IMR-90 (cell line): ENCODE measurements at regions not wholly inside any gene's neighbourhood (a gene's known extent, or its start where the extent isn't known, plus 50 kb on each side); places are given as distances from the start of the nearest gene placed in this dataset.
A peak's percentile ranks its signal among the peaks of the same experiment; 100 is the strongest.

Source experiments
- ATAC-seq: fragments of 200-7000 bp; cut with Tn5 transposase; 2 replicates; pipeline ENCODE4 v1.9.1; 2020; ENCODE audit warnings: low read depth, mild to moderate bottlenecking, moderate library complexity
- BruUV-seq: library from RNA; stranded (reverse); fragments of 400-500 nt; replicated peaks from 2 replicates; lab custom pipeline; 2021; lab: Mats Ljungman, UMichigan
- CTCF ChIA-PET: fragments of 300-600 bp; formaldehyde crosslinking; extraction: SDS; loops from one replicate; lab custom pipeline; 2021; ENCODE audit warnings: antibody characterized with exemption; lab: Yijun Ruan, JAX
- POLR2A ChIA-PET: fragments of 300-600 bp; sonication (Branson Sonifier 250); formaldehyde crosslinking; loops from one replicate; lab custom pipeline; 2022; ENCODE audit warnings: antibody characterized with exemption; ENCODE audit not compliant: unreplicated experiment; lab: Charles Lee
- DNase-seq: peaks from one replicate; pipeline ENCODE4 v3.0.0; 2013
- H2AFZ ChIP-seq: replicated peaks from 2 replicates; pipeline ENCODE3; 2013; ENCODE audit warnings: low read length, mild to moderate bottlenecking; ENCODE audit not compliant: poor library complexity
- H2AK5ac ChIP-seq: 2 replicates; pipeline ENCODE4 v1.6.1; 2013; ENCODE audit warnings: low read depth, low read length, inconsistent platforms
- H2AK9ac ChIP-seq: replicated peaks from 2 replicates; pipeline ENCODE3; 2013; ENCODE audit warnings: mild to moderate bottlenecking, low read depth, low read length, moderate library complexity; ENCODE audit not compliant: poor library complexity
- H2BK120ac ChIP-seq: 2 replicates; pipeline ENCODE4 v1.6.1; 2013; ENCODE audit warnings: low read depth, low read length, inconsistent platforms
- H2BK15ac ChIP-seq: 3 replicates; pipeline ENCODE4 v1.6.1; 2013; ENCODE audit warnings: low read depth, low read length, inconsistent platforms
- H2BK20ac ChIP-seq: 2 replicates; pipeline ENCODE4 v1.6.1; 2013; ENCODE audit warnings: low read depth, mild to moderate bottlenecking, inconsistent platforms, low read length, moderate library complexity
- H2BK5ac ChIP-seq: 2 replicates; pipeline ENCODE4 v1.6.1; 2013; ENCODE audit warnings: mild to moderate bottlenecking, low read depth, low read length, inconsistent platforms; ENCODE audit not compliant: poor library complexity, severe bottlenecking
- H3K14ac ChIP-seq: replicated peaks from 2 replicates; pipeline ENCODE4 v1.6.1; 2013; ENCODE audit warnings: low read depth, low read length, inconsistent platforms
- H3K18ac ChIP-seq: 2 replicates; pipeline ENCODE4 v1.6.1; 2013; ENCODE audit warnings: low read depth, low read length, control low read depth
- H3K23ac ChIP-seq: 2 replicates; pipeline ENCODE4 v1.6.1; 2013; ENCODE audit warnings: low read depth, low read length, inconsistent platforms
- H3K27ac ChIP-seq: 2 replicates; pipeline ENCODE4 v1.5.1; 2013; ENCODE audit warnings: mild to moderate bottlenecking, control low read depth, low read length; ENCODE audit not compliant: insufficient read depth
- H3K27me3 ChIP-seq: 2 replicates; pipeline ENCODE4 v1.6.1; 2013; ENCODE audit warnings: low read length; ENCODE audit not compliant: control insufficient read depth, insufficient read depth
- H3K36me3 ChIP-seq: 2 replicates; pipeline ENCODE4 v1.6.1; 2013; ENCODE audit warnings: low read length, mixed read lengths; ENCODE audit not compliant: control insufficient read depth, insufficient read depth
- H3K4ac ChIP-seq: 2 replicates; pipeline ENCODE4 v1.6.1; 2013; ENCODE audit warnings: low read depth, low read length, inconsistent platforms
- H3K4me1 ChIP-seq: 2 replicates; pipeline ENCODE4 v1.6.1; 2013; ENCODE audit warnings: low read length, mixed read lengths; ENCODE audit not compliant: control insufficient read depth, insufficient read depth
- H3K4me2 ChIP-seq: 2 replicates; pipeline ENCODE4 v1.6.1; 2013; ENCODE audit warnings: low read depth, mild to moderate bottlenecking, control low read depth, low read length, moderate library complexity
- H3K4me3 ChIP-seq: 2 replicates; pipeline ENCODE4 v1.5.1; 2013; ENCODE audit warnings: low read depth, mild to moderate bottlenecking, control low read depth, low read length, moderate library complexity; ENCODE audit not compliant: insufficient read depth
- H3K56ac ChIP-seq: 2 replicates; pipeline ENCODE4 v1.6.1; 2013; ENCODE audit warnings: low read length, inconsistent platforms; ENCODE audit not compliant: insufficient read depth; ENCODE audit errors: extremely low read depth
- H3K79me1 ChIP-seq, 2 experiments: 2 replicates each; pipeline ENCODE4 v1.6.1; 2013; ENCODE audit warnings: low read length in 2 of 2, inconsistent platforms in 1 of 2, low read depth in 1 of 2
- H3K9ac ChIP-seq: 2 replicates; pipeline ENCODE4 v1.6.1; 2013; ENCODE audit warnings: low read depth, low read length, control low read depth
- H3K9me1 ChIP-seq: 2 replicates; pipeline ENCODE4 v1.6.1; 2013; ENCODE audit warnings: low read length, inconsistent platforms; ENCODE audit not compliant: insufficient read depth
- H3K9me3 ChIP-seq: 2 replicates; pipeline ENCODE4 v1.6.1; 2013; ENCODE audit warnings: low read length; ENCODE audit not compliant: control insufficient read depth, insufficient read depth
- H4K20me1 ChIP-seq: 2 replicates; pipeline ENCODE4 v1.6.1; 2013; ENCODE audit warnings: low read length, inconsistent platforms; ENCODE audit not compliant: insufficient read depth
- H4K5ac ChIP-seq: 2 replicates; pipeline ENCODE4 v1.6.1; 2013; ENCODE audit warnings: mild to moderate bottlenecking, low read depth, low read length, control low read depth
- H4K8ac ChIP-seq, 2 experiments: 2 replicates each; pipeline ENCODE4 v1.6.1; 2013; ENCODE audit warnings: low read depth in 2 of 2, low read length in 2 of 2, control low read depth in 1 of 2, inconsistent platforms in 1 of 2
- H4K91ac ChIP-seq: 2 replicates; pipeline ENCODE4 v1.6.1; 2013; ENCODE audit warnings: low read depth, low read length, inconsistent platforms; ENCODE audit not compliant: insufficient read depth
- CTCF ChIP-seq: conservative IDR thresholded peaks from 2 replicates; pipeline ENCODE4 v1.5.1; 2012; ENCODE audit warnings: mild to moderate bottlenecking, low read depth, low read length, improper control_type of control experiment
- RAD21 ChIP-seq: IDR thresholded peaks from 2 replicates; pipeline ENCODE4 v1.6.1; 2012; ENCODE audit warnings: low read length, improper control_type of control experiment
- WGBS, 2 experiments: methylation state at CpG; one replicate each; pipeline versions ENCODE4 v1.1.5 to v1.1.7; 2013; ENCODE audit warnings: missing lambda C conversion rate in 2 of 2; ENCODE audit not compliant: insufficient read length in 1 of 2; ENCODE audit errors: extremely low coverage in 2 of 2; 5-methylcytosine and 5-hydroxymethylcytosine counted together
- dilution Hi-C: fragments of 300-500 bp; cut with HindIII; formaldehyde crosslinking; loops from one replicate; pipeline ENCODE4 v1.14.3; 2018; ENCODE audit warnings: low sequenced_read_pairs; ENCODE audit not compliant: unreplicated experiment
- in situ Hi-C: fragments of 300-500 bp; cut with MboI; formaldehyde crosslinking; loops from 3 replicates; pipeline ENCODE4 v1.14.3; 2019; ENCODE audit warnings: low sequenced_read_pairs, inconsistent platforms, mixed read lengths
- intact Hi-C: fragments of 100-400 bp; cut with micrococcal nuclease; formaldehyde crosslinking; loops from 2 replicates; pipeline ENCODE4 v1.10.0; 2022

GRCh38 chr7:155371884-155372781 is 74.5 kb downstream of the INSIG1 start:
- ATAC-seq (no peak; the same call in 1 of the 2 replicates), DNase-seq (no peak)
- Histone ChIP-seq H3K9me1 (no peaks in the 10 kb centered on the region), H3K27ac (no peak overlapping the region), H3K14ac (no peak overlapping the region), H2BK20ac (no peak overlapping the region), H4K91ac (no peak overlapping the region), H4K8ac (no peak overlapping the region), H3K27me3 (peaks cover 65% of the 10 kb centered on the region), H3K18ac (no peak overlapping the region), H3K23ac (no peak overlapping the region), H3K4me3 (no peak overlapping the region), H2AFZ (no peak overlapping the region), H2BK5ac (no peak overlapping the region), H2BK15ac (no peak overlapping the region), H3K36me3 (no peaks in the 10 kb centered on the region), H3K4me1 (peaks cover 2% of the 10 kb centered on the region; the same call in 1 of the 2 replicates), H3K9ac (no peak overlapping the region), H2AK5ac (no peak overlapping the region), H2AK9ac (no peak overlapping the region), H4K20me1 (no peaks in the 10 kb centered on the region; the same call in 1 of the 2 replicates), H2BK120ac (no peak overlapping the region), H3K4me2 (no peak overlapping the region; the same call in 1 of the 2 replicates), H3K4ac (no peak overlapping the region), H3K79me1 (no peaks in the 10 kb centered on the region), H3K56ac (no peak overlapping the region), H3K9me3 (peaks cover 8% of the 10 kb centered on the region; the same call in 1 of the 2 replicates), H4K5ac (no peak overlapping the region)
- ChIA-PET CTCF (interaction anchor here (0.6 to 1.6 kb wide), 2 partner anchors 27 to 94 kb away, joined by 3 read pairs; no protein-coding TSS in a partner anchor), POLR2A (no interaction called here)
- WGBS, 2 experiments: 2% methylated on average over 24 of the region's 82 CpGs; no CpG with 5 or more reads in 1 of the 2 experiments
- intact Hi-C loops: loop anchor here (10.0 kb wide), 2 partner anchors 83 to 367 kb away; partner anchors contain the start of genes EN2 and PAXIP1
- no TSS peak for BruUV-seq
- TF ChIP-seq RAD21 (no peak), CTCF (peak; percentile 29; the same call in 1 of the 2 replicates)
- dilution Hi-C loops: no loop called here
- in situ Hi-C loops: no loop called here
